HG02840 (cell line): ENCODE measurements at regions not wholly inside any gene's neighbourhood (a gene's known extent, or its start where the extent isn't known, plus 50 kb on each side); places are given as distances from the start of the nearest gene placed in this dataset.

ENCODE experiments used
- ATAC-seq: cut with Tn5 transposase; IDR thresholded peaks from one replicate; pipeline ENCODE4 v1.9.1; 2021; ENCODE audit warnings: mild to moderate bottlenecking, moderate library complexity, moderate number of reproducible peaks; ENCODE audit not compliant: unreplicated experiment, low FRiP score

GRCh38 chr7:32152576-32152975, 82.4 kb upstream of the PDE1C start:
- ATAC-seq, result no peak

GRCh38 chr7:32150589-32150988, 80.4 kb upstream of the PDE1C start:
- no peak for ATAC-seq

GRCh38 chr7:32150039-32150438, 79.8 kb upstream of the PDE1C start:
- ATAC-seq, result no peak

- ATAC-seq, result no peak
Observed at GRCh38 chr7:32147546-32148268, 77.5 kb upstream of the PDE1C start.

GRCh38 chr7:32145911-32146310, 75.7 kb upstream of the PDE1C start:
- ATAC-seq, result no peak

GRCh38 chr7:32144676-32145075, 74.5 kb upstream of the PDE1C start:
- ATAC-seq, result no peak

GRCh38 chr7:32143301-32143700, 73.1 kb upstream of the PDE1C start:
- ATAC-seq, result no peak

GRCh38 chr7:32142649-32143048, 72.4 kb upstream of the PDE1C start:
- no peak for ATAC-seq

- no peak for ATAC-seq
Observed at GRCh38 chr7:32140210-32140939, 70.2 kb upstream of the PDE1C start.

GRCh38 chr7:32137059-32137458, 66.9 kb upstream of the PDE1C start:
- ATAC-seq, result no peak

GRCh38 chr7:32131091-32131490, 60.9 kb upstream of the PDE1C start:
- ATAC-seq, result no peak

GRCh38 chr7:32126843-32127242, 56.6 kb upstream of the PDE1C start:
- ATAC-seq, result no peak
